ENCODE measurements at regions not wholly inside any gene's neighbourhood (a gene's known extent, or its start where the extent isn't known, plus 50 kb on each side); places are given as distances from the start of the nearest gene placed in this dataset.

DNA sequence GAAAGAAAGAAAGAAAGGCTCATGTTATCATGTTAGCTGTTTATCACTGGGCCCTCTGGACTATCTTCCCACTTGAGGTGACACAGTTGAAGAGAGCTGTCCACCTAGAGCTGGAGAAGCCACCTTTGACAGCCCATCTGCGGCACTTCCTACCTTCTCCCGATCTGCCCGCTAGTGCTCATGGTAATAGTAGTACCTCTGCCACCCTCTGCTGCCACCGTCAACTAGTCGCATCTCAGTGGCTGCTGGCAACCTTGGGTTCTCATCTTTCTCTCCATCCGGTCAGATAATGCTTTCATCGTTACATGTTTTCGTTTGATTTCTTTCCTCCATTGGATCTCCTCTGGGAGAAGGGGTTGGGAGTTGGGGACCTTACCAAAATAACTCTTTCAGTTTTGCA is 63.2 kb upstream of the COPS8 start:
- in situ Hi-C loops (cut with HindIII; ENCODE audit: low pct_unique_long_range_greater_than_20kb, low sequenced_read_pairs): loop anchor here (25.0 kb wide), 1 partner anchor 460 kb away; the partner anchor contains the start of gene ACKR3
- no peak for DNase-seq (ENCODE audit: low read depth)

DNA sequence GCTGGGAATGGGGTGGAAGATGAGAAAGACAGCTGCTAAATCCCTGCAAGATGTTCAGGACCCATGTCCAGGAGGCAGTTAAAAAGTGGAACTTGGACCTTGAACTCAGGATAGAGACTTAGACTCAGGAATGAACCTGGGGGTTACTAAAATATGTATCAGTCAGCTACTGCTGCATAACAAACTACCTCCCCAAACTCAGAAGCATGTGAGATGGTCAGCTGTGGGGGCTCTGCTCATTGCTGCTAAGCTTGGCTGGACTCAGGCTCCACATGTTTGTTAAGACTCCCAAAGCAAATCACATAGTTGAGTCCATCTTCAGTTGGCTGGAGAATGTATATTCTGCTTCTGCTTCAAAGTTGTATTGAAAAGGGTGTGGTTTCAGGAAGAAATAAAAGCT is 61.4 kb upstream of the COPS8 start:
- in situ Hi-C loops (cut with HindIII; ENCODE audit: low pct_unique_long_range_greater_than_20kb, low sequenced_read_pairs): loop anchor here (25.0 kb wide), 1 partner anchor 462 kb away; the partner anchor contains the start of gene ACKR3
- no peak for DNase-seq (ENCODE audit: low read depth)

DNA sequence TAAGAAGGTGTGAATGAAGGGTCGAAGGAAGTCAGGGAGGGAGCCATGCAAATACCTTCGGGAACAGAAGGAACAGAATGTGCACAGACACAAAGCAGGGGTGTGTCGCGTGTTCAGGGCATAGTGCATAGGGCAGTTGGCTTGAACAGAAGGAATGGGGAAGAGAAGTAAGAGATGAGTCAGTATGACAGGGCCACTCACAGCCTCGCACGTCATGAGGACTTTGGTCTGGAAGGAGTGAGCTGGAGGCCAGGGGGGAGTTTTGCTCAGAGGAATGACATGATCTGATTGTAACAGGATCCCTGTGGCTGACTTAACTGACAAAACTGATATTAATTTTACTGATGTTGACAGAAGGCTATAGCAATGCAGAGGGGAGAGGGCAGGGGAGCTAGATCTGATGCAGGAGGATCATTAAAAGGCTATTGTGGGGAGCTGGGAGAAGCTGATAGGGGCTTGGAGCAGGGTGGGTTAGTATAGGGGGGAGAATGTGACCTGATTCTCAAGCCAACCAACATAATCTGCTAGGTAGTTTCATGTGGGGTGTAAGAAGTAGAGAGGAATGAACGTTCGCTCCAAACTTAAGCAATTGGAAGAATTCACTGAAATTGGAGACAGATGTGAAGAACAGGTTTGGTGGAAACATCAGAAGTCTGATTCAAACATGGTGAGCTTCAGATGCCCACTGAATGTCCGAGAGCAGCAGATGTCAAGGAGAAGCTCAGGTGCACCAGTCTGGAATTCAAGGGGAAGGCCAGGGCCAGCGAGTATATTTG is 60.4 kb upstream of the COPS8 start:
- in situ Hi-C loops (cut with HindIII; ENCODE audit: low pct_unique_long_range_greater_than_20kb, low sequenced_read_pairs): no loop called here
- peak; percentile 80 for DNase-seq (ENCODE audit: low read depth)

DNA sequence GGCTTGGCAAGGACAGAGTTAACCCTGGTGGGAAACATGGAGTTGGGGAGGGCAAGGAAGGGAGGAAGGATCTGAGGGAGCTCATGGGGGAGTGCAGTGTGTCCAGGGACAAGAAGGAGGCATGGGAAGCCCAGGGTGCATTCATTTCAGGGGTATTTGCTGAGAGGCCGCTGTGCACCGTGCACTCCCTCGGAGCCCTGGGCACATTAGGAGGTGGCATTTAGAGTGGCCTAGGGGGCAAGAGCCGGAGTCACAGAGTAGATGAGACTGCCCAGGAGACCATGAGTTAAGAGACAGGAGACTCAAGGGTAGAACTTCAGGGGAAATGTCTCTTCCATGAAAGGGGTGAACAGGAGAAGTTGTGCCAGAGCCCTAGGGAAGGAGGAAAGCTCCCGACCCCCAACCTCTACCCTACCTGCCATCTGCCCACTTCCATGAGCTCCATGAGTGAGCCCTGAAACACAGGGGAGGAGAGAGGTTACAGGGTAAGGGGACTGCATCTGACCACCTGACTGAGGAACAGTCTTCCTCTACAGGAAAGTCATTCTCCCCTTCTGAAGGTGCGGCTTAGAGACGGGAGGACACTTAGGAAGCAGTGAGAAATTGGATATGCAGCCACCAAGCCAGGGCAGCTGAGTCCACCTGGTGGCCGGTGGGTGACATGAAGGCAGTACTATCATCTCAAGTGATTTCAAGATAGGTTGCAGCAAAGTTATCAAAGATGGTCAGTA is 58.5 kb upstream of the COPS8 start:
- DNase-seq (ENCODE audit: low read depth): peak; percentile 47
- in situ Hi-C loops (cut with HindIII; ENCODE audit: low pct_unique_long_range_greater_than_20kb, low sequenced_read_pairs): no loop called here

DNA sequence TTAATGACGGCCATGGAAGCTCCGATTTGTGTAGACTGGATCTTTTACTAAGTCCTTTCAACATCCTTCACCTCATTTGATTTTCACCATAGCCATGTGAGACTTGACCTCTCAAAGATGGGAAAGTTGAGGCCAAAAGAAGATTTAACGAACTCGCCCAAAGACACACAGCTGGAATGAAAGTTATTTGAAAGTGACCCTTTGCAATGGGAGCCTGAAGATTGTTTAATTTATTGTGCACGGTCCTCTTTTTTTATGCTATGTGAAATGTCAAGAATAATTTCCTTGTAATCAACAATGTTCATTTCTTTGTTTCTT is 58.0 kb upstream of the COPS8 start:
- in situ Hi-C loops (cut with HindIII; ENCODE audit: low pct_unique_long_range_greater_than_20kb, low sequenced_read_pairs): no loop called here
- no peak for DNase-seq (ENCODE audit: low read depth)

DNA sequence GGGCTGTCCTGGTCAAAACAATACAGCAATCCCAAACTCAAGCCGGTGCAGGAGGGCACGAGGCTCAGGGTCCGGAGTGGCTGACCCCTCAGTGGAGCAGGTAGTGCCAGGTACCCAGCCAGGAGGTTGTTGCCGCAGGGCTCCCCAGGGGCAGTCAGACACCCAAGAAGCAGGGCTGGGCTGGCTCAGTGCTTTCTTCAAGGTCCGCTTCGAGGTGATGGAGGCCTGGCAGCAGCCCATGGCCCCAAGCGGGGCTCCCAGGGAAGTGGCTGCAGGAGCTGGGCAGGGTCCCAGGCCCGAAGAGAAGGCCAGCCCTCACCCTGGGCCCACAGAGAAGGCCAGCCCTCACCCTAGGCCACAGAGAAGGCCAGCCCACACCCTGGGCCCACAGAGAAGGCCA is 55.3 kb upstream of the COPS8 start:
- in situ Hi-C loops (cut with HindIII; ENCODE audit: low pct_unique_long_range_greater_than_20kb, low sequenced_read_pairs): no loop called here
- no peak for DNase-seq (ENCODE audit: low read depth)

DNA sequence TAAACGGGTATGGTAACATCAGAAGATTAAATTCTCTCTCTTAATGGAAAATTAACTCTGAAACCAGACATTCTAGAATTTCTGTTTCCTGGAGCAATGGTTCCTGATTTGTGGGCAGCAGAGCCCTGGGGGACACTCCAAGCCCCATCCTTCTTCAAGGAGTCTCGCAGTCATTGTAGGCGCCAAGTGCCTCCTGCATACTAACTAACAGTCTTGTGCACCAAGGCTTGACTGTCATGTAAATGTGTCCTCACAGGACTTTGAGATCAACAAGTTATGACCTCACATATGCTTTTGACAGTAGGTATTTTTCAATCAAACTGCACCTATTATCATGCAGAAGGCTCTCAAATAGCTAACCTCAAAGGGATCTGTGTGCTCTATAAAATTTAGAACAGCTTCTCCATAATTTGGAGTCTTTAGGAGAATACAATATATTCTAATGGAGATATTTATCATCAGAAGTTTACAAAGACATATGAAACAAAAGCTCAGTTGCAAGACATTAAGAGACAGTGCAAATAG is 52.1 kb upstream of the COPS8 start:
- DNase-seq (ENCODE audit: low read depth): no peak
- in situ Hi-C loops (cut with HindIII; ENCODE audit: low pct_unique_long_range_greater_than_20kb, low sequenced_read_pairs): no loop called here

DNA sequence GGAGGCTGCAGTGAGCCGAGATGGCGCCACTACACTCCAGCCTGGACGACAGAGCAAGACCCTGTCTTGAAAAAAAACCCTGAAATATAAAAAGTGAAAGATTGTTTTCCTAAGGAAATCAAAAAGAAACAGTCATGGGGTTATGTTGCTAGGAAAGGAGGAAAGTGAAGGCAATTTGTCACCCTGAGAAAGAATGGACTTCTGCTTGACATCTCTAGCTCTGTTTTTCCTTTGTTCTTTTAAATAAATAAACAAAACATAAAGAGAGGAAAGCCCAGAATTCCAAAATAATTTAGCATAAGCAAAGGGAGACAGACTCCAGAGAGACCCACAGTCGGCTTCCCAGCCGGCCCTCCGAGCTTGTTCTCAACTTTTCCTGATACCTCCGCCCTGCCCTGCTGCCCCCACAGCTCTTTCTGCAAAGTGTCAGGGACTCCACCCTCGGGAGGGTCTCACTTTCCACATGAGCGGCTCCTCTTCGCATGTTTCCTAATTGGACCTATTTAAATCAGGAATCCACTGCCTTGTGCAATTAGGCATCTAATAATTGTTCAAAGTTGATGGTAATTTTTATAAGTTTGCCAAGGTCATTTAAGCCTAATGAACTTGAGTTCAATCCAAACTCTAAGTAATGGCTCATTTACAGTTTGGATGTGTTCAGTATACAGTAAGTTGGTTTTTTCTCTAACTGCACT is 49.8 kb upstream of the COPS8 start:
- in situ Hi-C loops (cut with HindIII; ENCODE audit: low pct_unique_long_range_greater_than_20kb, low sequenced_read_pairs): no loop called here
- DNase-seq (ENCODE audit: low read depth): no peak

Data from Caki2 (cell line).